Epithelial cell of esophagus (primary cell): ENCODE measurements at regions not wholly inside any gene's neighbourhood (a gene's known extent, or its start where the extent isn't known, plus 50 kb on each side); places are given as distances from the start of the nearest gene placed in this dataset.

Source experiments
- DNase-seq: peaks from one replicate; pipeline ENCODE4 v3.0.0; 2010; ENCODE audit warnings: low read depth
- H3K4me3 ChIP-seq: 2 replicates; pipeline ENCODE4 v1.5.1; 2011; ENCODE audit warnings: mild to moderate bottlenecking, low read length, control low read depth
- CTCF ChIP-seq: IDR thresholded peaks from 2 replicates; pipeline ENCODE4 v1.5.1; 2011; ENCODE audit warnings: low read depth, mild to moderate bottlenecking, low read length, control low read depth, inconsistent platforms; ENCODE audit not compliant: insufficient read depth; ENCODE audit errors: missing control alignments

GRCh38 chr9:14522627-14523379 lies 170.4 kb downstream of the ZDHHC21 start:
- TF ChIP-seq CTCF: no peak
- DNase-seq: no peak
- H3K4me3 ChIP-seq: no peak overlapping the region

- no peak for TF ChIP-seq CTCF
- H3K4me3 ChIP-seq: no peak overlapping the region
- DNase-seq: no peak
Observed at GRCh38 chr9:14520341-14520740, 172.9 kb downstream of the ZDHHC21 start.

- DNase-seq: no peak
- H3K4me3 ChIP-seq: no peak overlapping the region
- no peak for TF ChIP-seq CTCF
Observed at GRCh38 chr9:14517154-14517906, 175.9 kb downstream of the ZDHHC21 start.

- TF ChIP-seq CTCF: no peak
- DNase-seq: no peak
Observed at GRCh38 chr9:14516656-14517055, 176.6 kb downstream of the ZDHHC21 start.

GRCh38 chr9:14515571-14516198 lies 177.5 kb downstream of the ZDHHC21 start:
- DNase-seq: no peak
- no peak for TF ChIP-seq CTCF
- no peak overlapping the region for H3K4me3 ChIP-seq

More at GRCh38 chr9:14516656-14517055, 176.6 kb downstream of the ZDHHC21 start:
- no peak overlapping the region for H3K4me3 ChIP-seq

GRCh38 chr9:14515049-14515448 lies 178.2 kb downstream of the ZDHHC21 start:
- no peak for TF ChIP-seq CTCF

More at GRCh38 chr9:14515049-14515448, 178.2 kb downstream of the ZDHHC21 start:
- H3K4me3 ChIP-seq: no peak overlapping the region
- no peak for DNase-seq
